Mammary epithelial cell (primary cell): ENCODE measurements at regions not wholly inside any gene's neighbourhood (a gene's known extent, or its start where the extent isn't known, plus 50 kb on each side); places are given as distances from the start of the nearest gene placed in this dataset.

Source experiments
- CTCF ChIP-seq, 2 donors: IDR thresholded peaks in 1 of 2; conservative IDR thresholded peaks in 1 of 2; 2 replicates each; pipeline ENCODE4 v1.5.1; 2011 to 2012; ENCODE audit warnings: inconsistent platforms in 2 of 2, low read length in 2 of 2, mild to moderate bottlenecking in 2 of 2, control low read depth in 1 of 2, low read depth in 1 of 2; ENCODE audit not compliant: insufficient read depth in 1 of 2; ENCODE audit errors: extremely low read depth in 1 of 2
- EZH2 ChIP-seq: IDR thresholded peaks from 2 replicates; pipeline ENCODE4 v1.6.1; 2012; ENCODE audit warnings: low read length, inconsistent platforms, borderline replicate concordance

GRCh38 chr2:193072647-193073046 is 877.9 kb upstream of the TMEFF2 start:
- TF ChIP-seq EZH2 (no peak), CTCF (conservative IDR thresholded peaks at IDR 0.05 in 1 of 2, IDR thresholded peaks at IDR 0.05 in 1 of 2; ENCODE audit: extremely low read depth in 1 of 2, insufficient read depth in 1 of 2, low read depth in 1 of 2, low read length in 2 of 2) (no peak)
